Stimulated activated CD8-positive, alpha-beta memory T cell treated with anti-CD3 and anti-CD28 coated beads, Interleukin-4, amount 100 ng/mL, for 48 hours (primary cell): ENCODE measurements at regions not wholly inside any gene's neighbourhood (a gene's known extent, or its start where the extent isn't known, plus 50 kb on each side); places are given as distances from the start of the nearest gene placed in this dataset.

Source experiments
- DNase-seq: peaks from one replicate; pipeline ENCODE4 v3.0.0-alpha.2; 2020

GRCh38 chr2:134190062-134190806 is 63.6 kb upstream of the MGAT5 start:
- no peak for DNase-seq

GRCh38 chr2:134190807-134191203 is 63.1 kb upstream of the MGAT5 start:
- DNase-seq = no peak

DNA sequence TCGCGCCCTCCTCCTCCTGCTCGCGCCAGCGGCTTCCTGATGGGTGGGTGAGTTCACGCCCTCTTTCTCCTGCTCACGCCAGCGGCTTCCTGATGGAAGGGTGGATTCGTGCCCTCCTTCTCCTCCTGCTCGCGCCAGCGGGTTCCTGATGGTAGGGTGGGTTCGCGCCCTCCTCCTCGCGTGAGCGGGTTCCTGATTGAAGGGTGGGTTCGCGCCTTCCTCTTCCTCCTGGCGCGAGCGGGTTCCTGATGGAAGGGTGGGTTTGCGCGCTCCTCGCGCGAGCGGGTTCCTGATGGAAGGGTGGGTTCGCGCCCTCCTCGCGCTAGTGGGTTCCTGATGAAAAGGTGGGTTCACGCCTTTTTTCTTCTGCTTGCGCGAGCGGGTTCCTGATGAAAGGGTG is 62.0 kb upstream of the MGAT5 start:
- DNase-seq = no peak

GRCh38 chr2:134193006-134193405 is 60.9 kb upstream of the MGAT5 start:
- DNase-seq = no peak

- no peak for DNase-seq
These were observed 59.4 kb upstream of the MGAT5 start for GRCh38 chr2:134194519-134194918.

DNA sequence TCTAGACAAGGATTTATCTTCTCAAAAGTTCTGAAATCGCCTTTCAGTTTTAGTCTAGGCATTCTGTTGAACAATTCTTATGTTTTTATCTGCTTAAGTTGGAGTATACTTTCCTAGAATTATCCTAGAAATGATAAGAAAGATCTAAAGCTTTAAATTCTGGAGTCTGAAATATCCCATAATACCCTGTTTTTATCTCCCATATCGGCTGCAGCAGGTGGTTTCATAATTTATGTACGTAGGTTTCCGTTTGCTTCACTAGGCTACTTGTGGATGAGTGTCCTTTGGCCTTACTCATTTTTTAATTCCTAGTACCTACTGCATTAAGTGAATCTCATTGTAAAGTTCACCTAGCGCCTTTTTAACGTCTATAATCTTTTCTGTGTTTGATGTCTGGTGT is 58.5 kb upstream of the MGAT5 start:
- DNase-seq = no peak

DNA sequence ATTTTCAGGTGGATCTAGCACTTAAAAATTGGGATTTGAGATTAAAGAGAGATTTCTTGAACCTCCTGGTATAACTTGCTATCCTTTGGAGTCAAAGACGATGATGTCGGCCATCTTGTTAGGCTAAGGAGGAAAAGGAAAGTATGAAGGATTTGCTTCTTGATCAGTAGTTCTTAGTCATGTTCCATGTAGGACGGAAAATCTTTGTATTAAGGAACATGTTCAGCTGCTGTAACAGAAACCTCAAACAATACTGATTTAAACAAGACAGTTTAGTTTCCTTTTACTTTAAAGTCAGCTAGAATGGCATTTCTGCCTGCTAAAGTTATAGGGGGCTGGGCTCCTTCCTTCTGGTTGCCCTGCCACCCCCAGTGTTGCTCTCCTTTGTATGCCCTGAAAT is 56.4 kb upstream of the MGAT5 start:
- DNase-seq = no peak

GRCh38 chr2:134198006-134198634 is 55.8 kb upstream of the MGAT5 start:
- DNase-seq = no peak

DNA sequence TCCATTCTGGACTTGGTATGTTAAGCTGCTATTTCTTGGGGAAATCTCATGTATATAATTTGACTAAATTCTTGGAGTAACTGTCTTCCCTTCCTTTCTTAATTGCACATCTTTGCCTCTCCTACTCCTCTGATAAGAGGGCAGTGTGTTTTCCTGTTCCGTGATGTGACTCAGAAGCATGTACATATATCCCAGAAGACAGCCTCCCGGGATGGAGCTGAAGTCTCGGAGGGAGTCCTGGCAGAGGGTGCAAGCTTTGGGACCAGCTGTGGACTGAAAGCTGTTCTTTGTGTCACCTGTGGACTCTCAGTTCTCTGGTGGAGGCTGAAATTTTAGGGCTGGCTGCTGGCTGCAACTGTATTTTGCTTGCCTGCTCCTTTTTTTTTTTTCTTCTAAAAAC is 54.7 kb upstream of the MGAT5 start:
- DNase-seq = no peak

DNA sequence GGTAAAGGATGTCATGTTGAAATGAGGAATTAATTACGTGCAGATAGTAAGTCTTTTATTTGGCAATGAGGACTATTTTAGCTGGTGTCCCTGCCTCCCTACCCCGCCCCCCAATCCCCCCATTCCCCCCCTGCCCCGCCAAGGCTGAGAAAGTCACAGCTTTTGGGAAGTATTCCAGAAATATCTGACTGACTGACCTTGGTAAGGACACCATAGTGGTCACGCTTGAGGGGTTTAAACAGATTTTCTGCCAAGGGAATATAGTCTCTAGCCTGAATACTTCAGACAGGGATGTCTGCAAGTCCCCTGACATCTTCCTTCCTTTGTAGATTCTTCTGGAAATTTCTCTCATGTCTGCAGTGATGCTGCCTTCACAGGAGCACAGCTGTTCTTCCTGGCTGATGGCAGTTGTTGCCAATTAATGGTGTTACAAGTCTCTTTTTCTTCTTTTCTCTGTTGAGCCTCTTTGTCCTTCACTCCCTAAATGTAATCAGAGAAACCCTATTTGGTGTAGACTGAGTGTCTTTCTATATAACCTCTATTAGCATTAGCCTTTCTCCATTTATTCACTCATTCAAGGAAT is 53.7 kb upstream of the MGAT5 start:
- DNase-seq = no peak

DNA sequence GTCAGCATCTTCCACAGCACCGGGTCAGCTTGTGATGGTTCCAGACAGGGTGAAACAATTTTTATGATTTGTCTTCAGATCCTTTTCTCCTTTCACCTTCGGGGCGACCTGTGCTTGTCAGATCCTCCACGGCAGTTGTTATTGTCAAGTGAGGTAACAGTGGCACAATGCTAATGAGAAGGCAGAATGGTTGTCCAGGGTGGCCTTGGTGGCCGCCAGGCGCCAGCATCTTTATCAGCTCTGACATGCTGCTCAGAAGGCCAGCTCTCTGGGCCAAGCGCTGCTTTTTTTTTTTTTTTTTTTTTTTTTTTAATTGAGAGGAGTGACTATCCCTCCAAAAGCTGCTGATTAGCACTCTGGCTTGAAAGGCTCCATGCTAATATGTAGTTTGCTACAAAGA is 52.3 kb upstream of the MGAT5 start:
- no peak for DNase-seq

DNA sequence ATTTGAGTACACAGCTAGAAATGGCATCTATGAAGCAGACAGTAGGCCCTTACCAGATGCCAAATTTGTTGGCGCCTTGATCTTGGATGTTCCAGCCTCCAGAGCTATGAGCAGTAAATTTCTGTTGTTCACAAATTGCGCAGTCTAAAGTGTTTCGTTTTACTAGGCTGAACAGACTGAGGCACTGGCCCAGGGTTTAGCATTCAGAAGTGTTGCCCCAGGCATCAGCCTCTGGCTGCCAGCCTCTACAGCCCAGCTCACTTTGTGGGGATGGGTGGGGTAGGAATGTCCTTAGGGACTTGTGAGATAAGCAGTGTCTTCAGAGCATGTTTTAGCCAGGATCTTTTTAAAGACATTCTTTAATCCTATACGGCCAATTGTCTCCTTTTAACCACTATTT is 51.5 kb upstream of the MGAT5 start:
- no peak for DNase-seq

- DNase-seq = no peak
These were observed 50.7 kb upstream of the MGAT5 start for GRCh38 chr2:134203175-134203574.
